HEK293 (cell line): ENCODE measurements at regions not wholly inside any gene's neighbourhood (a gene's known extent, or its start where the extent isn't known, plus 50 kb on each side); places are given as distances from the start of the nearest gene placed in this dataset.

Experiments used
- CTCF ChIA-PET: fragments of 350-600 bp; formaldehyde crosslinking; extraction: SDS; loops from one replicate; lab custom pipeline; 2021; ENCODE audit warnings: antibody characterized with exemption; lab: Yijun Ruan, JAX
- POLR2A ChIA-PET: fragments of 300-600 bp; formaldehyde crosslinking; extraction: SDS; loops from one replicate; lab custom pipeline; 2020; ENCODE audit warnings: antibody characterized with exemption, inconsistent platforms; lab: Yijun Ruan, JAX
- H3K27ac ChIP-seq: fragments of 200-500 bp; sonication (Bioruptor generic); 2 replicates; pipeline ENCODE4 v1.5.1; 2014; ENCODE audit warnings: low read depth, low read length, control low read depth, inconsistent platforms; ENCODE audit errors: extremely low read depth
- H3K36me3 ChIP-seq, 2 experiments: fragments of 200-500 bp in 1 of 2; sonication (Bioruptor generic) in 1 of 2; 1 replicate in 1 of 2; 2 replicates in 1 of 2; pipeline ENCODE4 v1.5.1; 2014 to 2017; ENCODE audit warnings: inconsistent platforms in 2 of 2, low read length in 2 of 2; ENCODE audit not compliant: control insufficient read depth in 2 of 2, insufficient read depth in 1 of 2
- H3K4me1 ChIP-seq: fragments of 200-500 bp; sonication (Bioruptor generic); 2 replicates; pipeline ENCODE4 v1.5.1; 2014; ENCODE audit warnings: mild to moderate bottlenecking, low read length, inconsistent platforms; ENCODE audit not compliant: control insufficient read depth, insufficient read depth
- H3K4me3 ChIP-seq: 2 replicates; pipeline ENCODE4 v1.5.1; 2011; ENCODE audit warnings: low read depth, mild to moderate bottlenecking, control low read depth, low read length, moderate library complexity
- H3K9me3 ChIP-seq: fragments of 200-500 bp; sonication (Bioruptor generic); 2 replicates; pipeline ENCODE4 v1.5.1; 2014; ENCODE audit warnings: low read depth, low read length, inconsistent platforms; ENCODE audit not compliant: control insufficient read depth, insufficient read depth
- GLI2 ChIP-seq: fragments of 450-650 bp; formaldehyde crosslinking; IDR thresholded peaks from 2 replicates; pipeline ENCODE4; 2017; ENCODE audit warnings: missing biosample characterization, missing genetic modification characterization, low read depth, borderline replicate concordance
- HOXA7 ChIP-seq: sonication (generic); formaldehyde crosslinking; IDR thresholded peaks from 2 replicates; pipeline ENCODE4 v1.8.1; 2022; ENCODE audit warnings: missing genetic modification reagents, borderline replicate concordance
- KLF1 ChIP-seq: fragments of 450-650 bp; formaldehyde crosslinking; IDR thresholded peaks from 2 replicates; pipeline ENCODE4 v1.5.1; 2016; ENCODE audit warnings: missing biosample characterization, missing genetic modification characterization
- MEIS1 ChIP-seq: sonication (generic); formaldehyde crosslinking; IDR thresholded peaks from 2 replicates; pipeline ENCODE4 v1.8.1; 2022; ENCODE audit warnings: missing genetic modification reagents, mild to moderate bottlenecking, borderline replicate concordance
- MZF1 ChIP-seq: fragments of 450-650 bp; formaldehyde crosslinking; IDR thresholded peaks from 2 replicates; pipeline ENCODE4 v1.5.1; 2017; ENCODE audit warnings: missing biosample characterization, missing genetic modification characterization, borderline replicate concordance
- SP2 ChIP-seq: fragments of 450-650 bp; formaldehyde crosslinking; IDR thresholded peaks from 2 replicates; pipeline ENCODE4 v1.5.1; 2016; ENCODE audit warnings: missing biosample characterization, missing genetic modification characterization
- ZBTB8A ChIP-seq: fragments of 450-650 bp; formaldehyde crosslinking; IDR thresholded peaks from 2 replicates; pipeline ENCODE4 v1.5.1; 2016; ENCODE audit warnings: missing biosample characterization, missing genetic modification characterization
- ZFHX2 ChIP-seq: fragments of 450-650 bp; formaldehyde crosslinking; conservative IDR thresholded peaks from 2 replicates; pipeline ENCODE4 v1.5.1; 2016; ENCODE audit warnings: missing biosample characterization, missing genetic modification characterization
- ZNF19 ChIP-seq: fragments of 450-650 bp; formaldehyde crosslinking; IDR thresholded peaks from 2 replicates; pipeline ENCODE4; 2016; ENCODE audit warnings: missing biosample characterization, missing genetic modification characterization, low read depth
- ZNF202 ChIP-seq: fragments of 450-650 bp; formaldehyde crosslinking; IDR thresholded peaks from 2 replicates; pipeline ENCODE4 v1.5.1; 2016; ENCODE audit warnings: missing biosample characterization, missing genetic modification characterization, borderline replicate concordance
- ZNF335 ChIP-seq: fragments of 450-650 bp; formaldehyde crosslinking; conservative IDR thresholded peaks from 2 replicates; pipeline ENCODE4 v1.5.1; 2016; ENCODE audit warnings: missing biosample characterization, missing genetic modification characterization
- ZNF354C ChIP-seq: fragments of 450-650 bp; formaldehyde crosslinking; IDR thresholded peaks from 2 replicates; pipeline ENCODE4 v1.5.1; 2016; ENCODE audit warnings: missing biosample characterization, missing genetic modification characterization, low read depth, borderline replicate concordance
- ZNF366 ChIP-seq: fragments of 450-650 bp; formaldehyde crosslinking; conservative IDR thresholded peaks from 2 replicates; pipeline ENCODE4 v1.5.1; 2016; ENCODE audit warnings: missing biosample characterization, missing genetic modification characterization
- ZNF510 ChIP-seq: fragments of 450-650 bp; formaldehyde crosslinking; IDR thresholded peaks from 2 replicates; pipeline ENCODE4 v1.5.1; 2018; ENCODE audit warnings: mild to moderate bottlenecking, missing genetic modification characterization, missing biosample characterization; ENCODE audit not compliant: insufficient replicate concordance
- ZNF624 ChIP-seq: fragments of 450-650 bp; formaldehyde crosslinking; IDR thresholded peaks from 2 replicates; pipeline ENCODE4 v1.5.1; 2017; ENCODE audit warnings: missing biosample characterization, missing genetic modification characterization
- ZNF768 ChIP-seq: fragments of 450-650 bp; formaldehyde crosslinking; IDR thresholded peaks from 2 replicates; pipeline ENCODE4 v1.5.1; 2018; ENCODE audit warnings: missing biosample characterization, mild to moderate bottlenecking, missing genetic modification characterization
- ZNF785 ChIP-seq: fragments of 450-650 bp; formaldehyde crosslinking; IDR thresholded peaks from 2 replicates; pipeline ENCODE4 v1.5.1; 2016; ENCODE audit warnings: missing biosample characterization, missing genetic modification characterization
- ZNF843 ChIP-seq: fragments of 450-650 bp; formaldehyde crosslinking; IDR thresholded peaks from 2 replicates; pipeline ENCODE4 v1.5.1; 2016; ENCODE audit warnings: missing biosample characterization, missing genetic modification characterization
- ZXDB ChIP-seq: fragments of 450-650 bp; formaldehyde crosslinking; IDR thresholded peaks from 2 replicates; pipeline ENCODE4 v1.5.1; 2016; ENCODE audit warnings: missing biosample characterization, missing genetic modification characterization
- TF ChIP-seq, protein P1 (sequence below): fragments of 450-650 bp; formaldehyde crosslinking; IDR thresholded peaks from 2 replicates; pipeline ENCODE4 v1.5.1; 2016; ENCODE audit warnings: missing biosample characterization, missing genetic modification characterization
- TF ChIP-seq, protein P2 (sequence below): fragments of 450-650 bp; formaldehyde crosslinking; IDR thresholded peaks from 2 replicates; pipeline ENCODE4 v1.5.1; 2016; ENCODE audit warnings: missing biosample characterization, missing genetic modification characterization
- TF ChIP-seq, protein P3 (sequence below): fragments of 450-650 bp; formaldehyde crosslinking; IDR thresholded peaks from 2 replicates; pipeline ENCODE4 v1.5.1; 2016; ENCODE audit warnings: missing biosample characterization, missing genetic modification characterization
- TF ChIP-seq, protein P4 (sequence below): fragments of 450-650 bp; formaldehyde crosslinking; IDR thresholded peaks from 2 replicates; pipeline ENCODE4 v1.5.1; 2016; ENCODE audit warnings: missing biosample characterization, missing genetic modification characterization
- TF ChIP-seq, protein P5 (sequence below): fragments of 450-650 bp; IDR thresholded peaks from 2 replicates; pipeline ENCODE4 v1.5.1; 2018; ENCODE audit warnings: missing biosample characterization, mild to moderate bottlenecking, missing genetic modification characterization

DNA sequence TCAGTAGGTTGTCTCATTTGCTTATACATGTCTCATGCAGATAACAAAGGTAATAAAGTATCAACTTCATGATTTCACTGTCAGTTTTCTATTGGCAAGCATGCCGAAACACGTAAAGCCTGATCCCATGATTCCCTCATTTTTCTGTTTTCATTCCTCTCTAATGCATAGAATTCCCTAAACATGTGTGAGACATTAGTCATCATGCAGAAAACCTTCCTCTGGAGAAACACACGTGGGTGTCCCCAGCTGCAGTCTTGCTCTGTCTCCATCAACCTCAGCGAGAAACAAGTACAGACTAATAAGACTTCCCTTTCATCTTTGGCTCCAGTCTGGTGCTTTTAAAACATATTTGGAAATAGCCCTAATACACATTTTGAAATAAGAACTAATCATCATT is 432.7 kb upstream of the VSTM2A start:
- Histone ChIP-seq H3K9me3 (no peaks in the 10 kb centered on the region), H3K4me1 (no peaks in the 10 kb centered on the region), H3K27ac (no peak overlapping the region), H3K4me3 (no peak overlapping the region), H3K36me3 (no peaks in the 10 kb centered on the region)
- TF ChIP-seq ZNF785 (tag by site-specific recombination) (no peak), HOXA7 (CRISPR knock-in tag) (no peak), ZNF624 (tag by site-specific recombination) (no peak), ZNF366 (tag by site-specific recombination) (no peak), ZFHX2 (no peak), ZNF510 (tag by site-specific recombination) (no peak), SP2 (no peak), ZXDB (tag by site-specific recombination) (no peak), MEIS1 (CRISPR knock-in tag) (no peak), ZNF202 (no peak)
- TF ChIP-seq, protein P1, sequence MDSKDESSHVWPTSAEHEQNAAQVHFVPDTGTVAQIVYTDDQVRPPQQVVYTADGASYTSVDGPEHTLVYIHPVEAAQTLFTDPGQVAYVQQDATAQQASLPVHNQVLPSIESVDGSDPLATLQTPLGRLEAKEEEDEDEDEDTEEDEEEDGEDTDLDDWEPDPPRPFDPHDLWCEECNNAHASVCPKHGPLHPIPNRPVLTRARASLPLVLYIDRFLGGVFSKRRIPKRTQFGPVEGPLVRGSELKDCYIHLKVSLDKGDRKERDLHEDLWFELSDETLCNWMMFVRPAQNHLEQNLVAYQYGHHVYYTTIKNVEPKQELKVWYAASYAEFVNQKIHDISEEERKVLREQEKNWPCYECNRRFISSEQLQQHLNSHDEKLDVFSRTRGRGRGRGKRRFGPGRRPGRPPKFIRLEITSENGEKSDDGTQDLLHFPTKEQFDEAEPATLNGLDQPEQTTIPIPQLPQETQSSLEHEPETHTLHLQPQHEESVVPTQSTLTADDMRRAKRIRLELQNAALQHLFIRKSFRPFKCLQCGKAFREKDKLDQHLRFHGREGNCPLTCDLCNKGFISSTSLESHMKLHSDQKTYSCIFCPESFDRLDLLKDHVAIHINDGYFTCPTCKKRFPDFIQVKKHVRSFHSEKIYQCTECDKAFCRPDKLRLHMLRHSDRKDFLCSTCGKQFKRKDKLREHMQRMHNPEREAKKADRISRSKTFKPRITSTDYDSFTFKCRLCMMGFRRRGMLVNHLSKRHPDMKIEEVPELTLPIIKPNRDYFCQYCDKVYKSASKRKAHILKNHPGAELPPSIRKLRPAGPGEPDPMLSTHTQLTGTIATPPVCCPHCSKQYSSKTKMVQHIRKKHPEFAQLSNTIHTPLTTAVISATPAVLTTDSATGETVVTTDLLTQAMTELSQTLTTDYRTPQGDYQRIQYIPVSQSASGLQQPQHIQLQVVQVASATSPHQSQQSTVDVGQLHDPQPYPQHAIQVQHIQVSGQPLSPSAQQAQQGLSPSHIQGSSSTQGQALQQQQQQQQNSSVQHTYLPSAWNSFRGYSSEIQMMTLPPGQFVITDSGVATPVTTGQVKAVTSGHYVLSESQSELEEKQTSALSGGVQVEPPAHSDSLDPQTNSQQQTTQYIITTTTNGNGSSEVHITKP (tag by site-specific recombination) = no peak
- TF ChIP-seq, protein P2, sequence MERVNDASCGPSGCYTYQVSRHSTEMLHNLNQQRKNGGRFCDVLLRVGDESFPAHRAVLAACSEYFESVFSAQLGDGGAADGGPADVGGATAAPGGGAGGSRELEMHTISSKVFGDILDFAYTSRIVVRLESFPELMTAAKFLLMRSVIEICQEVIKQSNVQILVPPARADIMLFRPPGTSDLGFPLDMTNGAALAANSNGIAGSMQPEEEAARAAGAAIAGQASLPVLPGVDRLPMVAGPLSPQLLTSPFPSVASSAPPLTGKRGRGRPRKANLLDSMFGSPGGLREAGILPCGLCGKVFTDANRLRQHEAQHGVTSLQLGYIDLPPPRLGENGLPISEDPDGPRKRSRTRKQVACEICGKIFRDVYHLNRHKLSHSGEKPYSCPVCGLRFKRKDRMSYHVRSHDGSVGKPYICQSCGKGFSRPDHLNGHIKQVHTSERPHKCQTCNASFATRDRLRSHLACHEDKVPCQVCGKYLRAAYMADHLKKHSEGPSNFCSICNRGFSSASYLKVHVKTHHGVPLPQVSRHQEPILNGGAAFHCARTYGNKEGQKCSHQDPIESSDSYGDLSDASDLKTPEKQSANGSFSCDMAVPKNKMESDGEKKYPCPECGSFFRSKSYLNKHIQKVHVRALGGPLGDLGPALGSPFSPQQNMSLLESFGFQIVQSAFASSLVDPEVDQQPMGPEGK (tag by site-specific recombination) = no peak
- TF ChIP-seq, protein P3, sequence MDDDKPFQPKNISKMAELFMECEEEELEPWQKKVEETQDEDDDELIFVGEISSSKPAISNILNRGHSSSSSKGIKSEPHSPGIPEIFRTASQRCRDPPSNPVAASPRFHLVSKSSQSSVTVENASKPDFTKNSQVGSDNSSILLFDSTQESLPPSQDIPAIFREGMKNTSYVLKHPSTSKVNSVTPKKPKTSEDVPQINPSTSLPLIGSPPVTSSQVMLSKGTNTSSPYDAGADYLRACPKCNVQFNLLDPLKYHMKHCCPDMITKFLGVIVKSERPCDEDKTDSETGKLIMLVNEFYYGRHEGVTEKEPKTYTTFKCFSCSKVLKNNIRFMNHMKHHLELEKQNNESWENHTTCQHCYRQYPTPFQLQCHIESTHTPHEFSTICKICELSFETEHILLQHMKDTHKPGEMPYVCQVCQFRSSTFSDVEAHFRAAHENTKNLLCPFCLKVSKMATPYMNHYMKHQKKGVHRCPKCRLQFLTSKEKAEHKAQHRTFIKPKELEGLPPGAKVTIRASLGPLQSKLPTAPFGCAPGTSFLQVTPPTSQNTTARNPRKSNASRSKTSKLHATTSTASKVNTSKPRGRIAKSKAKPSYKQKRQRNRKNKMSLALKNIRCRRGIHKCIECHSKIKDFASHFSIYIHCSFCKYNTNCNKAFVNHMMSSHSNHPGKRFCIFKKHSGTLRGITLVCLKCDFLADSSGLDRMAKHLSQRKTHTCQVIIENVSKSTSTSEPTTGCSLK (tag by site-specific recombination) = no peak
- POLR2A ChIA-PET = no interaction called here
- CTCF ChIA-PET = no interaction called here

DNA sequence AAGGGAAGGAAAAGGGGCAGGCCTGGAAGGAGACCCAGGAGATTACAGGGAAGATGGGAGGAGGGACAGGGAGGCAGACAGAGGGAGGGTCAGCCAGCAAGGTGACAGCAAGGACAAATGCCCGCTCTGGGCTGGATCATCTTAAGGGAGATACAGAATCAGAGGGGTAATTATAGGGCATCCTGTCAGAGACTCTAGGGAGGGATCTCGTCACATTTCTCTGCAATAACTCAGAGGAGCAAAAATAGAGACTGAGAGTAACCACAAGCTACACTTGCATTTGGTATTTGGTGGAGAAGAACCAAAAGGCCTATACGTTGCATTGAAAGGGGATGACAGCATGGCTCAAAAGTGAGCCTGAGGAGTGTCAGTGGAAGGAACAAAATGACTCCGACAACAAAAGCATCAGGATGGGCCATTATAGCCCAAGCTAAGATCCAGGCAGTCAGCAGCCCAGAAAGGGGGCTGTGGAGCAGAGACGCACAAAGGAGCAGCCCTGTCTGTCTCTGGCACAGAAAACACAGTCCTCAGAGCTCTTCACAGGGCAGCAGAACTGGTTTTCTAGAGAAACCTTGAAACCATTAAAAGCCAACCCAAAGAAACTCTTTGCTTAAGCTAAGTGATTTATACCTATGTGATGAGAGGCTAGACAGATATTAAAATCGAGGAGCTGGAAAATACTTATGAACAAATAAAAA is 430.2 kb upstream of the VSTM2A start:
- CTCF ChIA-PET = no interaction called here

More for the DNA sequence above, 430.2 kb upstream of the VSTM2A start:
- no peaks in the 10 kb centered on the region for H3K36me3 ChIP-seq
- H3K4me3 ChIP-seq = no peak overlapping the region
- H3K27ac ChIP-seq = no peak overlapping the region
- H3K9me3 ChIP-seq = no peaks in the 10 kb centered on the region
- no peak for TF ChIP-seq MZF1 (tag by site-specific recombination)
- no peak for TF ChIP-seq ZNF354C (tag by site-specific recombination)
- no peak for TF ChIP-seq GLI2 (tag by site-specific recombination)
- no peak for TF ChIP-seq ZNF19
- no peak for TF ChIP-seq ZNF768 (tag by site-specific recombination)
- TF ChIP-seq ZBTB8A (tag by site-specific recombination) = no peak
- TF ChIP-seq, protein P4, sequence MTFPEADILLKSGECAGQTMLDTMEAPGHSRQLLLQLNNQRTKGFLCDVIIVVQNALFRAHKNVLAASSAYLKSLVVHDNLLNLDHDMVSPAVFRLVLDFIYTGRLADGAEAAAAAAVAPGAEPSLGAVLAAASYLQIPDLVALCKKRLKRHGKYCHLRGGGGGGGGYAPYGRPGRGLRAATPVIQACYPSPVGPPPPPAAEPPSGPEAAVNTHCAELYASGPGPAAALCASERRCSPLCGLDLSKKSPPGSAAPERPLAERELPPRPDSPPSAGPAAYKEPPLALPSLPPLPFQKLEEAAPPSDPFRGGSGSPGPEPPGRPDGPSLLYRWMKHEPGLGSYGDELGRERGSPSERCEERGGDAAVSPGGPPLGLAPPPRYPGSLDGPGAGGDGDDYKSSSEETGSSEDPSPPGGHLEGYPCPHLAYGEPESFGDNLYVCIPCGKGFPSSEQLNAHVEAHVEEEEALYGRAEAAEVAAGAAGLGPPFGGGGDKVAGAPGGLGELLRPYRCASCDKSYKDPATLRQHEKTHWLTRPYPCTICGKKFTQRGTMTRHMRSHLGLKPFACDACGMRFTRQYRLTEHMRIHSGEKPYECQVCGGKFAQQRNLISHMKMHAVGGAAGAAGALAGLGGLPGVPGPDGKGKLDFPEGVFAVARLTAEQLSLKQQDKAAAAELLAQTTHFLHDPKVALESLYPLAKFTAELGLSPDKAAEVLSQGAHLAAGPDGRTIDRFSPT (tag by site-specific recombination) = no peak
- no peak for TF ChIP-seq ZNF843 (tag by site-specific recombination)
- no peak for TF ChIP-seq ZNF335 (tag by site-specific recombination)
- TF ChIP-seq, protein P5, sequence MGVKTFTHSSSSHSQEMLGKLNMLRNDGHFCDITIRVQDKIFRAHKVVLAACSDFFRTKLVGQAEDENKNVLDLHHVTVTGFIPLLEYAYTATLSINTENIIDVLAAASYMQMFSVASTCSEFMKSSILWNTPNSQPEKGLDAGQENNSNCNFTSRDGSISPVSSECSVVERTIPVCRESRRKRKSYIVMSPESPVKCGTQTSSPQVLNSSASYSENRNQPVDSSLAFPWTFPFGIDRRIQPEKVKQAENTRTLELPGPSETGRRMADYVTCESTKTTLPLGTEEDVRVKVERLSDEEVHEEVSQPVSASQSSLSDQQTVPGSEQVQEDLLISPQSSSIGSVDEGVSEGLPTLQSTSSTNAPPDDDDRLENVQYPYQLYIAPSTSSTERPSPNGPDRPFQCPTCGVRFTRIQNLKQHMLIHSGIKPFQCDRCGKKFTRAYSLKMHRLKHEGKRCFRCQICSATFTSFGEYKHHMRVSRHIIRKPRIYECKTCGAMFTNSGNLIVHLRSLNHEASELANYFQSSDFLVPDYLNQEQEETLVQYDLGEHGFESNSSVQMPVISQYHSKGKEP (tag by site-specific recombination) = no peak
- TF ChIP-seq KLF1 (tag by site-specific recombination) = no peak
- POLR2A ChIA-PET = no interaction called here
- no peaks in the 10 kb centered on the region for H3K4me1 ChIP-seq
